Common myeloid progenitor, CD34-positive (primary cell): ENCODE measurements at regions not wholly inside any gene's neighbourhood (a gene's known extent, or its start where the extent isn't known, plus 50 kb on each side); places are given as distances from the start of the nearest gene placed in this dataset.
A peak's percentile ranks its signal among the peaks of the same experiment; 100 is the strongest.

ENCODE experiments used
- CTCF ChIA-PET: fragments of 350-600 bp; sonication (Branson Sonifier 250); formaldehyde crosslinking; loops from one replicate; lab custom pipeline; 2021; ENCODE audit warnings: antibody characterized with exemption; lab: Charles Lee
- POLR2A ChIA-PET: fragments of 350-600 bp; sonication (Branson Sonifier 250); formaldehyde crosslinking; loops from one replicate; lab custom pipeline; 2021; ENCODE audit warnings: antibody characterized with exemption; lab: Charles Lee
- DNase-seq, 3 donors: peaks; one replicate each; pipeline versions ENCODE4 v3.0.0 to v3.0.0-alpha.2; 2013
- H3K27ac ChIP-seq, 2 experiments: 1 replicate in 1 of 2; 2 replicates in 1 of 2; pipeline ENCODE4 v1.7.0; 2013; ENCODE audit warnings: inconsistent platforms in 2 of 2, low read length in 2 of 2, mild to moderate bottlenecking in 2 of 2, low read depth in 1 of 2, moderate library complexity in 1 of 2; ENCODE audit not compliant: severe bottlenecking in 2 of 2, insufficient read depth in 1 of 2, poor library complexity in 1 of 2
- H3K27me3 ChIP-seq, 5 experiments: replicated peaks in 2 of 5; 1 replicate in 3 of 5; 2 replicates in 2 of 5; pipeline versions ENCODE4 v1.6.1 to v1.7.0; 2013; ENCODE audit warnings: low read length in 4 of 5, mild to moderate bottlenecking in 2 of 5, moderate library complexity in 2 of 5, inconsistent platforms in 1 of 5; ENCODE audit not compliant: insufficient read depth in 5 of 5, control insufficient read depth in 4 of 5
- H3K36me3 ChIP-seq, 4 experiments: 1 replicate in 2 of 4; 2 replicates in 2 of 4; pipeline versions ENCODE4 v1.6.1 to v1.7.0; 2013; ENCODE audit warnings: low read length in 3 of 4, control low read depth in 1 of 4, mild to moderate bottlenecking in 1 of 4; ENCODE audit not compliant: control insufficient read depth in 4 of 4, insufficient read depth in 4 of 4
- H3K4me1 ChIP-seq, 4 experiments: 1 replicate in 3 of 4; 2 replicates in 1 of 4; pipeline versions ENCODE4 v1.6.1 to v1.7.1; 2013; ENCODE audit warnings: low read length in 3 of 4, mild to moderate bottlenecking in 3 of 4, control low read depth in 1 of 4, inconsistent platforms in 1 of 4, moderate library complexity in 1 of 4; ENCODE audit not compliant: control insufficient read depth in 4 of 4, insufficient read depth in 4 of 4; ENCODE audit errors: control extremely low read depth in 1 of 4
- H3K4me3 ChIP-seq, 7 experiments: 1 replicate in 4 of 7; 2 replicates in 3 of 7; pipeline versions ENCODE4 v1.5.1 to v1.7.0; 2013; ENCODE audit warnings: mild to moderate bottlenecking in 7 of 7, low read length in 6 of 7, moderate library complexity in 6 of 7, inconsistent platforms in 2 of 7, low read depth in 2 of 7, control low read depth in 1 of 7; ENCODE audit not compliant: insufficient read depth in 4 of 7, control insufficient read depth in 1 of 7; ENCODE audit errors: extremely low read depth in 1 of 7
- H3K9me3 ChIP-seq, 5 experiments: 1 replicate in 4 of 5; 2 replicates in 1 of 5; pipeline versions ENCODE4 v1.6.1 to v1.7.1; 2013; ENCODE audit warnings: low read length in 4 of 5, mild to moderate bottlenecking in 2 of 5, inconsistent platforms in 1 of 5, low read depth in 1 of 5, moderate library complexity in 1 of 5; ENCODE audit not compliant: control insufficient read depth in 4 of 5, insufficient read depth in 2 of 5; ENCODE audit errors: control extremely low read depth in 1 of 5
- WGBS: methylation state at CpG from one replicate; pipeline ENCODE4 v1.1.5; 2013; ENCODE audit not compliant: insufficient coverage; 5-methylcytosine and 5-hydroxymethylcytosine counted together

DNA sequence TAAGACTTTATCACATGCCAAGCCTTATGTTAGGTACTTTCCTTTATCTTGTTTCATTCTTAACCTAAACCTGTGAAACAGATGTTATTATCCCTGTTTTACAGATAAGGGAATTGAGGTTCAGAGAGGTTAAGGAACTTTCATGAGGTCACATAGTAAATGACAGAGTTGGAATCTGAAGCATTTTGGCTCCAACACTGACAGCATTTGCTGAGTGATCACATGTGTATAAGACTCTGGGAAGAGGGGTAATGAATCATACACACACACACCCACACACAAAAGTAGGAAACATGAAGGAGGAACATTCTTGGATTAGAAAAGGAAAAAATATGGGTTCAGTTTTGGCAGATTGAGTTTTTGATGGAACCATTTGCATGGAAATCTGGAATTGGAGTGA is 212.5 kb downstream of the GJA1 start:
- Histone ChIP-seq H3K4me1 (peaks cover 0 to 36% (median 21%) of the 10 kb centered on the region in 4 experiments), H3K36me3 (no peaks in the 10 kb centered on the region), H3K4me3 (no peak overlapping the region), H3K27ac (no peak overlapping the region), H3K27me3 (no peaks in the 10 kb centered on the region), H3K9me3 (no peaks in the 10 kb centered on the region)
- ChIA-PET CTCF (no interaction called here), POLR2A (no interaction called here)
- no peak for DNase-seq

- no peak overlapping the region for H3K4me3 ChIP-seq
- H3K27me3 ChIP-seq: no peaks in the 10 kb centered on the region
- 94% methylated on average over 2 of the region's 2 CpGs for WGBS
- no peaks in the 10 kb centered on the region for H3K9me3 ChIP-seq
- CTCF ChIA-PET: no interaction called here
- POLR2A ChIA-PET: no interaction called here
- H3K4me1 ChIP-seq: peaks cover 4 to 40% (median 27%) of the 10 kb centered on the region in 4 experiments
- H3K27ac ChIP-seq: no peak overlapping the region
- no peaks in the 10 kb centered on the region for H3K36me3 ChIP-seq
- DNase-seq: no peak
These were observed 214.5 kb downstream of the GJA1 start for GRCh38 chr6:121649951-121650350.

DNA sequence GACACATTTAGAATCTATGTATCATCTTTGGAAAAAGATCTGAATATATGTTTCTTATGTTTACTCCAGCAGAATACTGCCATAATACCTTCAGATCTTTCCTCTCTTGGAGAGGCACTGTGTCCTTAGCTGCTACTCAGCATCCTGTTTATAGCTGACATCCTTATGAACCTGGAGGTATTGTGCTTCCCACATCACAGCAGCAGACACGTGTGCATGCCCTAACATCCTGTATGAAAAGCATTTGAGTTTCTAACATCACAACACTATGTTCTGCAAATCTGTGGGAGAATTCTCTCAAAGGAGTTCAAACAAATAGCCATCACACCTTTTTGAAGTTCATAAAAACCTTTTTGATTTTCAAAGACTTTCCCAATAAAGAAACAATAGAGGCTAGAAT is 216.0 kb downstream of the GJA1 start:
- WGBS: no CpG with 5 or more reads among the region's 1 CpG
- peaks cover 4 to 29% (median 23%) of the 10 kb centered on the region in 4 experiments for H3K4me1 ChIP-seq
- no peaks in the 10 kb centered on the region for H3K9me3 ChIP-seq
- CTCF ChIA-PET: no interaction called here
- peak in 2 of 3 donors; percentile 11 to 30 for DNase-seq
- no peak overlapping the region for H3K4me3 ChIP-seq
- H3K27me3 ChIP-seq: no peaks in the 10 kb centered on the region
- no peaks in the 10 kb centered on the region for H3K36me3 ChIP-seq
- no peak overlapping the region for H3K27ac ChIP-seq
- POLR2A ChIA-PET: no interaction called here

- no peak overlapping the region for H3K27ac ChIP-seq
These were observed 216.8 kb downstream of the GJA1 start for GRCh38 chr6:121652223-121652622.

DNA sequence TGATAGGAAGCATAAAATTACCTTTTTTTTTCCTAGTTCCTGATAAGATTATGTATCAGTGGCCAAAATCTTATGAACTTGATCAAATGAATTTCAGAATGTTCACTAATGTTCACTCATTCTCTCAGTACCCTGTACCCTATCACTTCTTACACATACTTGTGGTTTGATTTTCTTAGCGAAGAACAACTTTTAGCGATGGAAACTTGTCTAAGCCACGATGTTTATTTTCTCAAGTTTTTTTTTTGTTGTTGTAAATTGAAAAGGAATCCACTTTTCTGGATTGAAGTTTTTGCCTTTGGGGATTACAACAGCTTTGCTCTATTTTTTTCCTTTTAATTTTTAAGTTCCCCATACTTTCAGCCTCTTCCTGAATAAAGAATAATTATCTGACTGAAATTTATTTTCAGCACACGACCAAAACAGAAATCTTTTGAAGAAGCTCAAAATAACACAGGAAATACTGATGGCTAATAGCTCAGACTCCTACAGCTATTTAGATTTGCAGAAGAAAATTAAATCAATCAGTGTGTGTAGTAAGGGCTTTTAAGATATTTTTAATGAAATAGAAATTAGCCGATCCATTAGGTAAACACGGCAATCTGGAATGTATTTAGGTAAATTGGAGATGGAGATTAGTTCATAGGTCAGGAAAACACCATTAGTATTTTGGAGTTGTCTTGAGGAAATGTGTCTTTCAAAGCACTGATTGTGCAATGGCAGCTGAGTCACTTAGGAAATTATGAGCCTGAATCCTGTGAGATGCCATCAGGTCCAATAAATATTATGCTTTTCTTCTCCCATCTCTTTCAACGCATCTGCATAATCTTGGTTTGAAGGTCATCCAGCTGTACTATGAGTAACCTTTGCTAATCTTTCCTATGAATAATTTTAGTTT is 217.5 kb downstream of the GJA1 start:
- ChIA-PET CTCF (no interaction called here), POLR2A (no interaction called here)
- Histone ChIP-seq H3K9me3 (no peaks in the 10 kb centered on the region), H3K4me3 (no peak overlapping the region), H3K36me3 (no peaks in the 10 kb centered on the region), H3K27ac (no peak overlapping the region), H3K27me3 (no peaks in the 10 kb centered on the region), H3K4me1 (peaks cover 4 to 29% (median 23%) of the 10 kb centered on the region in 4 experiments)
- WGBS: 100% methylated on average over 2 of the region's 7 CpGs
- peak in 2 of 3 donors; percentile 47 to 55 for DNase-seq

More at GRCh38 chr6:121652223-121652622, 216.8 kb downstream of the GJA1 start:
- ChIA-PET POLR2A (no interaction called here), CTCF (no interaction called here)
- Histone ChIP-seq H3K27me3 (no peaks in the 10 kb centered on the region), H3K4me3 (peak overlapping the region in 1 of 7 experiments; percentile 8), H3K36me3 (no peaks in the 10 kb centered on the region), H3K9me3 (no peaks in the 10 kb centered on the region), H3K4me1 (peaks cover 4 to 29% (median 23%) of the 10 kb centered on the region in 4 experiments)
- DNase-seq: peak in 2 of 3 donors; percentile 23 to 46
- 0% methylated on average over 2 of the region's 5 CpGs for WGBS

- POLR2A ChIA-PET: no interaction called here
These were observed 218.2 kb downstream of the GJA1 start for GRCh38 chr6:121653624-121654008.

DNA sequence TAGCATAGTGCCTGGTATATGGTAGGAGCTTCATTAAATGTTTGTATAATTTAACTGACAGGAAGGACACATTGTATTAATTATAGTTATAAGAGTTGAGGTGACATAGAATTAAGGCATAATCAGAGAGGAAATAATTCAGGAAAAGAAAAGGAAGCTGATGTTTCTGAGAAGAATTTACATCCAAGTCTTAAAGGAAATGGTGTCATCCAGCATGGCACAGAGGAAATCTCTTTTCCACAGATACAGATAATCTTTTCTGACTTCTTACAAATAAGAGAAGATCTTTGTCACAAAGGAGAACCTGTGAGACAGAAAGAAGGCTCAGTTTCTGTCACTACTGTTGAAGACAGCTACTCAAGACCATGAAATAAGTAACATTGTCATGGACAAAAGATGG is 222.5 kb downstream of the GJA1 start:
- Histone ChIP-seq H3K27ac (no peak overlapping the region), H3K9me3 (no peaks in the 10 kb centered on the region), H3K27me3 (no peaks in the 10 kb centered on the region), H3K4me1 (peaks cover 4 to 9% (median 8%) of the 10 kb centered on the region in 4 experiments), H3K36me3 (no peaks in the 10 kb centered on the region), H3K4me3 (no peak overlapping the region)
- ChIA-PET POLR2A (no interaction called here), CTCF (interaction anchor here (0.9 kb wide), 1 partner anchor 28 kb away, joined by 3 read pairs; no protein-coding TSS in a partner anchor)
- no peak for DNase-seq

More at GRCh38 chr6:121653624-121654008, 218.2 kb downstream of the GJA1 start:
- Histone ChIP-seq H3K4me3 (no peak overlapping the region), H3K36me3 (no peaks in the 10 kb centered on the region), H3K4me1 (peaks cover 4 to 29% (median 23%) of the 10 kb centered on the region in 4 experiments), H3K27me3 (no peaks in the 10 kb centered on the region), H3K27ac (no peak overlapping the region), H3K9me3 (no peaks in the 10 kb centered on the region)
- CTCF ChIA-PET: no interaction called here
- no peak for DNase-seq
- over 99% methylated on average over 11 of the region's 11 CpGs for WGBS
